ENCODE measurements at regions not wholly inside any gene's neighbourhood (a gene's known extent, or its start where the extent isn't known, plus 50 kb on each side); places are given as distances from the start of the nearest gene placed in this dataset.

DNA sequence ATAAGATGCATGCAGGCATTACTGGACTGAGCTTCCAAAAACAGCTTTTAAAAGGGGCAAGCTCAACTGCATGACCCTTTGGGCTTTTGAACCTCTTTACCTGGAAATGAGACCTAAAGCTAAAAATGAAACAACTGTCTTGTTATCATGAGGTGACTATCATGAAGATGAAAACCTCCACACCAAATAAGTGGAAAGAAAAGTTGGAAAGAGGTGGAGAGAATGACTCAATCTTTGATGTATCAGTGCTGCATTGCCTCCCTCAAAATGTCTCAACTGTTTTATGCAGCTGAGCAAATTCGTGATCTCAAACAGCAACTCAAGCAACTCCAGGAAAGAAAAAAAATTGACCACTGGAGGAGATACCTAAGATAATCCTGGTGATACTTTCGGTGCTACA lies 307.1 kb downstream of the KBTBD8 start:
- no peaks in the 10 kb centered on the region for H3K36me3 ChIP-seq (ENCODE audit: control insufficient read depth, insufficient read depth, low read length)
- H3K4me3 ChIP-seq (ENCODE audit: low read depth, low read length) = no peak overlapping the region
- no peak for DNase-seq (ENCODE audit: low read depth)
- TF ChIP-seq, protein P1, sequence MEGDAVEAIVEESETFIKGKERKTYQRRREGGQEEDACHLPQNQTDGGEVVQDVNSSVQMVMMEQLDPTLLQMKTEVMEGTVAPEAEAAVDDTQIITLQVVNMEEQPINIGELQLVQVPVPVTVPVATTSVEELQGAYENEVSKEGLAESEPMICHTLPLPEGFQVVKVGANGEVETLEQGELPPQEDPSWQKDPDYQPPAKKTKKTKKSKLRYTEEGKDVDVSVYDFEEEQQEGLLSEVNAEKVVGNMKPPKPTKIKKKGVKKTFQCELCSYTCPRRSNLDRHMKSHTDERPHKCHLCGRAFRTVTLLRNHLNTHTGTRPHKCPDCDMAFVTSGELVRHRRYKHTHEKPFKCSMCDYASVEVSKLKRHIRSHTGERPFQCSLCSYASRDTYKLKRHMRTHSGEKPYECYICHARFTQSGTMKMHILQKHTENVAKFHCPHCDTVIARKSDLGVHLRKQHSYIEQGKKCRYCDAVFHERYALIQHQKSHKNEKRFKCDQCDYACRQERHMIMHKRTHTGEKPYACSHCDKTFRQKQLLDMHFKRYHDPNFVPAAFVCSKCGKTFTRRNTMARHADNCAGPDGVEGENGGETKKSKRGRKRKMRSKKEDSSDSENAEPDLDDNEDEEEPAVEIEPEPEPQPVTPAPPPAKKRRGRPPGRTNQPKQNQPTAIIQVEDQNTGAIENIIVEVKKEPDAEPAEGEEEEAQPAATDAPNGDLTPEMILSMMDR (IDR thresholded peaks at IDR 0.05; ENCODE audit: insufficient read depth, low read length, poor library complexity, severe bottlenecking) = no peak
- H3K27me3 ChIP-seq (ENCODE audit: control insufficient read depth, insufficient read depth, low read length) = no peaks in the 10 kb centered on the region

DNA sequence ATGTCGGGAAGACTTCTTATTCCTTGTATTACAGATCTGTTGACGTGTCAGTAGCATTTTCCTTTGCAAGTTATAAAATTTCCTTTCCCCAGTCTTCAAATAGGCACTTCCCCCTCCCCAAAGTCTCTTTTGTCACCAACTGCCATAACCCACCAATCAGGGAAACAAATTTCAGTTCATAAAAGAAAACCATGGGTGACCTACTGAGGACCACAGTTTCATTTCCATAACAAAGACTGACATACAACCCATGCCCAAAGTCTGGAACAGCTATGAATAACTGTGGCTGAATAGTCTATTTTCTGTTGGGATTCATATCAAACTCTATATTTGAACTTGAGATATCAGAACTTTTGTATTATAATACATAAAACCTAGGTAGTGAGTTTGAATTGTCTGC lies 307.8 kb downstream of the KBTBD8 start:
- no peak for DNase-seq (ENCODE audit: low read depth)
- TF ChIP-seq, protein P1 (IDR thresholded peaks at IDR 0.05; ENCODE audit: insufficient read depth, low read length, poor library complexity, severe bottlenecking) = no peak
- no peaks in the 10 kb centered on the region for H3K27me3 ChIP-seq (ENCODE audit: control insufficient read depth, insufficient read depth, low read length)
- H3K36me3 ChIP-seq (ENCODE audit: control insufficient read depth, insufficient read depth, low read length) = no peaks in the 10 kb centered on the region
- H3K4me3 ChIP-seq (ENCODE audit: low read depth, low read length) = no peak overlapping the region

DNA sequence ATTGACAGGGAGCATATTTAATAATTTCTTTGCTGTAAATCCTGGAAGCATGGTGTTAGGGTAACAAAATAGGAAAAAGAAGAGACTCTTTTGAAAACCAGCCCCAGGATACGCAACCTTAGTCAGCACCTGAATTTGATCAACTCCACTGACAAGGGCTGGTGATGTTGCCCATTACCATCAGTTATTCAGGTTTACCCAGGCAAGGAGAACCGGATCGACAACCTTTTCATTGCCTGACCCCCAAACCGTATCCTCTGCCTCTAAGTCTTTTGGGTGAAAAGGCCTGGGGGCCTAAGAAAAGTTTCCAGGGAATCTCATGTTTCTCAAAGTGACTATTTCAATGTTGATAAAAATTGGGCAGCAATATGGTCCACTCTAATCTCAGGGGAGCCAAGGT lies 313.3 kb downstream of the KBTBD8 start:
- DNase-seq (ENCODE audit: low read depth) = no peak
- Histone ChIP-seq H3K27me3 (ENCODE audit: control insufficient read depth, insufficient read depth, low read length) (no peaks in the 10 kb centered on the region), H3K4me3 (ENCODE audit: low read depth, low read length) (no peak overlapping the region), H3K36me3 (ENCODE audit: control insufficient read depth, insufficient read depth, low read length) (no peaks in the 10 kb centered on the region)
- TF ChIP-seq, protein P1 (IDR thresholded peaks at IDR 0.05; ENCODE audit: insufficient read depth, low read length, poor library complexity, severe bottlenecking) = no peak

DNA sequence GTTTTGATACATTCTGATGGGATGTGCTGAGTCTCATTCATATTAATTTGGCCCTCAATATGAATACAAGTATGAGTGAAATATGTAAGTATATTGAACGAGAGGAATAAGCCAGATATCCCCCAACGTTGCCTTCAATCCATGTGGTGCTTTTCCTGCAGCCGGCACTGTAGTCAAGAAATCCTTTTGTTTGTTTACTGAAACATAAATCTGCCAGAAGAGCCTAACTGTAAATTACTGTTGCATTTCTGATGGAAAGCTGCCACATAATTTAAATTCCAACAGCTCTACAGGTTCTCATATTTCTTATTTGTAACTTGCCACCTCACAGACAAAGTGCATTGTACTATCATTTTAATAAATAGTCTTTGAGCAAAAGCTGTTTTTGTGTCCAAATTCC lies 314.0 kb downstream of the KBTBD8 start:
- DNase-seq (ENCODE audit: low read depth) = no peak
- H3K27me3 ChIP-seq (ENCODE audit: control insufficient read depth, insufficient read depth, low read length) = no peaks in the 10 kb centered on the region
- no peak overlapping the region for H3K4me3 ChIP-seq (ENCODE audit: low read depth, low read length)
- no peaks in the 10 kb centered on the region for H3K36me3 ChIP-seq (ENCODE audit: control insufficient read depth, insufficient read depth, low read length)
- TF ChIP-seq, protein P1 (IDR thresholded peaks at IDR 0.05; ENCODE audit: insufficient read depth, low read length, poor library complexity, severe bottlenecking) = no peak

DNA sequence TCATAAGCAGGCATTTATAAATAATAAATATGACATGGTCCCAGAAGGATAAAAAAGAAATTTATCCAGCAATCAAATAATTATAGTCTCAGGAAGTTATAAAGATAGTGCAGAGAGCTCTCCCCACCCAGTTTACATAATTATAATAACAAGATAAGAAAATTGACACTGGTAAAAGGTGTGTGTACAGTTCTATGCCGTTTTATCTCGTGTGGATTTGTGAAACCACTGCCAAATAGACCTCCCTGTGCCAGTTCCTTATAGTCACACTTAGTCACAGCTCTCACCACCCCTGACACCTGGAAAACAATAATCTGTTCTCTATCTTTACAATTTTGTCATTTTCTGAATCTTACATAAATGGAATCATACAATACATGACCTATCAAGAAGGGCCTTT lies 320.1 kb downstream of the KBTBD8 start:
- no peak for DNase-seq (ENCODE audit: low read depth)
- Histone ChIP-seq H3K4me3 (ENCODE audit: low read depth, low read length) (no peak overlapping the region), H3K27me3 (ENCODE audit: control insufficient read depth, insufficient read depth, low read length) (no peaks in the 10 kb centered on the region), H3K36me3 (ENCODE audit: control insufficient read depth, insufficient read depth, low read length) (no peaks in the 10 kb centered on the region)
- TF ChIP-seq, protein P1 (IDR thresholded peaks at IDR 0.05; ENCODE audit: insufficient read depth, low read length, poor library complexity, severe bottlenecking) = no peak

DNA sequence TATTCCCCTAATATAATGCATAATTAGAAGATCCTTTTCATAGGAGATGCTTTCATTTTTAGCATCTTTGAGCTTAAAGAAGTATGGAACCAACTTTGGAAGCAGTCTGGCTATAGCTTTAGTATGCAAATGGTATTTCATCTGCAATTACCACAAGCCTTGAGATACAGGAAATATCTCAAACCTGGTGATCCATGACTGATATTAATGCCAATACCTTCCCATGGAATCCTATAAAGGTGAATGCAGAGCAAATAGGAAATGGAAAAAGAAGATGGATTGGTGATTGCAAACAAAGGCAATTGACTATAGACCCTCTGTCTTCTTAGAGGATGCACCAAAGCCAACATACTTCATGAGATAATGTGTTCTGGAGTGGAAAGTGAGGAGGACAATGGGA lies 326.4 kb downstream of the KBTBD8 start:
- H3K27me3 ChIP-seq (ENCODE audit: control insufficient read depth, insufficient read depth, low read length) = no peaks in the 10 kb centered on the region
- DNase-seq (ENCODE audit: low read depth) = no peak
- no peaks in the 10 kb centered on the region for H3K36me3 ChIP-seq (ENCODE audit: control insufficient read depth, insufficient read depth, low read length)
- H3K4me3 ChIP-seq (ENCODE audit: low read depth, low read length) = no peak overlapping the region
- TF ChIP-seq, protein P1 (IDR thresholded peaks at IDR 0.05; ENCODE audit: insufficient read depth, low read length, poor library complexity, severe bottlenecking) = no peak
